GM12801 (cell line): ENCODE measurements at regions not wholly inside any gene's neighbourhood (a gene's known extent, or its start where the extent isn't known, plus 50 kb on each side); places are given as distances from the start of the nearest gene placed in this dataset.

Experiments
- CTCF ChIP-seq: IDR thresholded peaks from one replicate; pipeline ENCODE4 v1.5.1; 2011; ENCODE audit warnings: control low read depth; ENCODE audit not compliant: insufficient read length; ENCODE audit errors: extremely low read depth

DNA sequence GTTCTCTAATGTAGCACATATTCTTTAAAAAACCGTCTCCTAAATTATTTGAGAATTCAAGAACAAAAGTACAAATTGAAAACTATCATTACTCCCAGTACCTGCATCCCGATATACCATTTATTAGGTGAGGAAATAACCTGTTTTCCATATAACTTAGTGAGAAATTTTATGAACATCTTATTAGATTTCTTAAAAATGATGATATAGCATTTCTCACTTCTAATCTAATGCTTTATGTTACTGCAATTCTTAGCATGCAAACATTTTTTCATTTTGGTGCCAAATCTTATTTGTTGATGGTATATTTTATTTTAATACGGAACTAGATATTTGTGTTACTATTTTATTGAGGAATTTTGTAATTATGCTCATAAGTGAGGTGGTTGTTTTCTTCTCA is 1321.3 kb upstream of the SLC10A2 start:
- TF ChIP-seq CTCF, result no peak

- no peak for TF ChIP-seq CTCF
Observed at GRCh38 chr13:104385404-104385803, 1319.2 kb upstream of the SLC10A2 start.

- TF ChIP-seq CTCF, result no peak
Observed at GRCh38 chr13:104382951-104383350, 1316.7 kb upstream of the SLC10A2 start.

GRCh38 chr13:104376588-104376987 is 1310.4 kb upstream of the SLC10A2 start:
- TF ChIP-seq CTCF, result no peak

DNA sequence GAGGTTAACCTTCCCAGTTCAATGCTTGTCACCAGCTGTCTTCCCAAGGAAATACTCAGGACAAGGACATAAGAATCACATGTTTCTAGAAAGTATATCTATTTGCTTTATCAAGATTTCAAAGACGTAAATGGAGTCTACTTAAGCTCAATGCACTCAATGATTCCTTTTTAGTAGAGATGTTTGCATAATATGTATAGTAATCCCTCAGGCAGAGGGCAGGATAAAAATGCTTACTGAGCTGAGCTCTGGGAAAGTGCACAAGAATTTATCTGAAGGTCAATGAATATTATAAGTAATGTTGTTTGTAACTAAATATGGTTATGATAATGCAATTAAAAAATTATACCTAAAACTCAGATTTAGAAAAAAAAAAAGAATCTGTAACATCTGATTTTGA is 1309.4 kb upstream of the SLC10A2 start:
- no peak for TF ChIP-seq CTCF

GRCh38 chr13:104372095-104372655 is 1306.0 kb upstream of the SLC10A2 start:
- no peak for TF ChIP-seq CTCF

DNA sequence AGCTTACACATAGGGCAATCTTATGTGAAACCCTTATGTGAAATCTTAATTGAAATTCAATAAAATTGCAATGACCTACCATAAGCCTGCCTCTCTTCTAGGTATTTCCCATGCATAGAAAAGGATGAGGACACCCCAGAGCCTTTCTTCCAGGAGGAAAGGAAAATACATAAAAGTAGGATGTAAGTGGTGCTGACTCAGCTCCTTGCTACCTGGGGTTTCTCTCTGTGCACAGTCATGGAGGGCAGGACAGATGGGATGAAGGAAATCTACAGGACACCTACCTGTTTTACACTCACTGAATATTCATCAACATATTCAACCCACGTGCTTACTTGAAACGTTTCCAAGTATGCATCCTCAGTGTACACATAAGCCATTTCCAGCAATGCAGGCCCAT is 1299.2 kb upstream of the SLC10A2 start:
- no peak for TF ChIP-seq CTCF
